DND-41 (cell line): ENCODE measurements at regions not wholly inside any gene's neighbourhood (a gene's known extent, or its start where the extent isn't known, plus 50 kb on each side); places are given as distances from the start of the nearest gene placed in this dataset.

Experiments used
- ATAC-seq: fragments of 200-7000 bp; cut with Tn5 transposase; 3 replicates; pipeline ENCODE4 v1.9.1; 2021; ENCODE audit warnings: low read depth; ENCODE audit not compliant: insufficient read depth
- DNase-seq: peaks from one replicate; pipeline ENCODE4 v3.0.0-alpha.2; 2020
- H2AFZ ChIP-seq: 2 replicates; pipeline ENCODE4 v1.6.0; 2012; ENCODE audit warnings: low read depth, low read length
- H3K27ac ChIP-seq: 2 replicates; pipeline ENCODE4 v1.5.1; 2012; ENCODE audit warnings: low read length, inconsistent platforms
- H3K27me3 ChIP-seq: fragments of 200-600 bp; sonication (generic); 2 replicates; pipeline ENCODE4 v1.6.0; 2012; ENCODE audit warnings: low read length, mild to moderate bottlenecking, inconsistent platforms; ENCODE audit not compliant: insufficient read depth, poor library complexity
- H3K36me3 ChIP-seq: 2 replicates; pipeline ENCODE4 v1.5.1; 2012; ENCODE audit warnings: low read length, inconsistent platforms; ENCODE audit not compliant: insufficient read depth
- H3K4me1 ChIP-seq: 2 replicates; pipeline ENCODE4 v1.5.1; 2012; ENCODE audit warnings: mild to moderate bottlenecking, low read length; ENCODE audit not compliant: insufficient read depth
- H3K4me2 ChIP-seq: 2 replicates; pipeline ENCODE4 v1.6.0; 2012; ENCODE audit warnings: mild to moderate bottlenecking, moderate library complexity, low read length, inconsistent platforms; ENCODE audit not compliant: insufficient read depth
- H3K4me3 ChIP-seq, 2 experiments: fragments of 200-600 bp in 1 of 2; shearing (Covaris generic) in 1 of 2; 2 replicates each; pipeline ENCODE4 v1.5.1; 2012 to 2016; ENCODE audit warnings: inconsistent platforms in 2 of 2, low read length in 2 of 2, mild to moderate bottlenecking in 2 of 2, low read depth in 1 of 2, moderate library complexity in 1 of 2
- H3K79me2 ChIP-seq: 2 replicates; pipeline ENCODE4 v1.6.0; 2012; ENCODE audit warnings: low read length, inconsistent platforms; ENCODE audit not compliant: insufficient read depth
- H3K9ac ChIP-seq: 2 replicates; pipeline ENCODE4 v1.6.0; 2012; ENCODE audit warnings: low read depth, mild to moderate bottlenecking, inconsistent platforms, low read length, moderate library complexity
- H3K9me3 ChIP-seq: 2 replicates; pipeline ENCODE4 v1.5.1; 2012; ENCODE audit warnings: low read length, moderate library complexity, mild to moderate bottlenecking, inconsistent platforms; ENCODE audit not compliant: insufficient read depth, severe bottlenecking
- H4K20me1 ChIP-seq: 2 replicates; pipeline ENCODE4 v1.6.0; 2012; ENCODE audit warnings: low read length; ENCODE audit not compliant: insufficient read depth
- CTCF ChIP-seq: IDR thresholded peaks from 2 replicates; pipeline ENCODE4 v1.5.1; 2012; ENCODE audit warnings: borderline replicate concordance, low read length, moderate library complexity, mild to moderate bottlenecking; ENCODE audit not compliant: poor library complexity, severe bottlenecking; ENCODE audit errors: extremely low read depth
- EZH2 ChIP-seq: IDR thresholded peaks from 3 replicates; pipeline ENCODE4 v1.6.1; 2012; ENCODE audit warnings: borderline replicate concordance, low read depth, mild to moderate bottlenecking, moderate library complexity, low read length, inconsistent platforms; ENCODE audit not compliant: severe bottlenecking

- H3K36me3 ChIP-seq: no peaks in the 10 kb centered on the region
- no peaks in the 10 kb centered on the region for H3K9me3 ChIP-seq
- DNase-seq: no peak
Measured at GRCh38 chr17:72053449-72053848, 67.4 kb upstream of the SOX9 start.

GRCh38 chr17:72056155-72056554, 64.7 kb upstream of the SOX9 start:
- H3K79me2 ChIP-seq: no peaks in the 10 kb centered on the region
- no peaks in the 10 kb centered on the region for H3K27me3 ChIP-seq
- ATAC-seq (no peak), DNase-seq (no peak)
- H2AFZ ChIP-seq: no peak overlapping the region
- H3K36me3 ChIP-seq: no peaks in the 10 kb centered on the region
- H3K27ac ChIP-seq: no peak overlapping the region
- no peak overlapping the region for H3K4me2 ChIP-seq
- no peaks in the 10 kb centered on the region for H3K4me1 ChIP-seq
- H3K9ac ChIP-seq: no peak overlapping the region
- no peaks in the 10 kb centered on the region for H3K9me3 ChIP-seq
- H3K4me3 ChIP-seq: no peak overlapping the region
- no peaks in the 10 kb centered on the region for H4K20me1 ChIP-seq
- TF ChIP-seq EZH2 (no peak), CTCF (no peak)

More at GRCh38 chr17:72053449-72053848, 67.4 kb upstream of the SOX9 start:
- Histone ChIP-seq H2AFZ (no peak overlapping the region), H3K9ac (no peak overlapping the region), H3K4me3 (no peak overlapping the region), H3K4me2 (no peak overlapping the region), H3K79me2 (no peaks in the 10 kb centered on the region), H3K27me3 (no peaks in the 10 kb centered on the region), H4K20me1 (no peaks in the 10 kb centered on the region), H3K4me1 (no peaks in the 10 kb centered on the region), H3K27ac (no peak overlapping the region)
- no peak for ATAC-seq
- no peak for TF ChIP-seq EZH2

GRCh38 chr17:72056727-72057290, 64.0 kb upstream of the SOX9 start:
- Histone ChIP-seq H3K9ac (no peak overlapping the region), H3K79me2 (no peaks in the 10 kb centered on the region), H3K27me3 (no peaks in the 10 kb centered on the region), H3K9me3 (no peaks in the 10 kb centered on the region), H3K4me3 (no peak overlapping the region), H3K4me1 (no peaks in the 10 kb centered on the region), H3K36me3 (no peaks in the 10 kb centered on the region), H3K4me2 (no peak overlapping the region), H3K27ac (no peak overlapping the region), H2AFZ (no peak overlapping the region), H4K20me1 (no peaks in the 10 kb centered on the region)
- no peak for TF ChIP-seq CTCF
- no peak for TF ChIP-seq EZH2
- DNase-seq (no peak), ATAC-seq (no peak)

GRCh38 chr17:72060084-72060483, 60.7 kb upstream of the SOX9 start:
- no peak overlapping the region for H3K27ac ChIP-seq
- H3K36me3 ChIP-seq: no peaks in the 10 kb centered on the region
- no peak overlapping the region for H3K4me2 ChIP-seq
- no peak overlapping the region for H3K4me3 ChIP-seq
- H3K4me1 ChIP-seq: no peaks in the 10 kb centered on the region
- H3K27me3 ChIP-seq: no peaks in the 10 kb centered on the region
- DNase-seq (no peak), ATAC-seq (no peak)
- H2AFZ ChIP-seq: no peak overlapping the region
- TF ChIP-seq CTCF (no peak), EZH2 (no peak)
- no peaks in the 10 kb centered on the region for H4K20me1 ChIP-seq
- no peak overlapping the region for H3K9ac ChIP-seq
- no peaks in the 10 kb centered on the region for H3K9me3 ChIP-seq
- no peaks in the 10 kb centered on the region for H3K79me2 ChIP-seq
